Effector memory CD4-positive, alpha-beta T cell (primary cell): ENCODE measurements at regions not wholly inside any gene's neighbourhood (a gene's known extent, or its start where the extent isn't known, plus 50 kb on each side); places are given as distances from the start of the nearest gene placed in this dataset.

ENCODE experiments used
- DNase-seq, 3 donors: peaks; one replicate each; pipeline ENCODE4 v3.0.0-alpha.2; 2020
- H3K27ac ChIP-seq: 2 replicates; pipeline ENCODE4 v1.7.0; 2013; ENCODE audit warnings: mild to moderate bottlenecking, low read length, moderate library complexity; ENCODE audit not compliant: insufficient read depth, poor library complexity, severe bottlenecking
- H3K27me3 ChIP-seq: replicated peaks from 2 replicates; pipeline ENCODE4 v1.7.0; 2013; ENCODE audit warnings: mild to moderate bottlenecking, low read length; ENCODE audit not compliant: insufficient read depth, control insufficient read depth, poor library complexity, severe bottlenecking
- H3K36me3 ChIP-seq: 2 replicates; pipeline ENCODE4 v1.7.0; 2013; ENCODE audit warnings: mild to moderate bottlenecking, low read length, moderate library complexity; ENCODE audit not compliant: control insufficient read depth, insufficient read depth
- H3K4me1 ChIP-seq: 2 replicates; pipeline ENCODE4 v1.7.0; 2013; ENCODE audit warnings: low read length, mild to moderate bottlenecking; ENCODE audit not compliant: control insufficient read depth, insufficient read depth, poor library complexity, severe bottlenecking
- H3K4me3 ChIP-seq: 2 replicates; pipeline ENCODE4 v1.7.0; 2013; ENCODE audit warnings: low read length, low read depth, mild to moderate bottlenecking; ENCODE audit not compliant: insufficient read depth, poor library complexity, severe bottlenecking
- H3K9me3 ChIP-seq: 2 replicates; pipeline ENCODE4 v1.7.0; 2013; ENCODE audit warnings: mild to moderate bottlenecking, low read length, moderate library complexity; ENCODE audit not compliant: control insufficient read depth

GRCh38 chr5:114924769-114925168 is 244.9 kb downstream of the TRIM36 start:
- Histone ChIP-seq H3K36me3 (no peaks in the 10 kb centered on the region), H3K9me3 (no peaks in the 10 kb centered on the region), H3K27me3 (no peaks in the 10 kb centered on the region), H3K4me1 (no peaks in the 10 kb centered on the region), H3K27ac (no peak overlapping the region), H3K4me3 (no peak overlapping the region)
- no peak for DNase-seq

- Histone ChIP-seq H3K27ac (no peak overlapping the region), H3K9me3 (no peaks in the 10 kb centered on the region), H3K27me3 (no peaks in the 10 kb centered on the region), H3K36me3 (no peaks in the 10 kb centered on the region), H3K4me3 (no peak overlapping the region), H3K4me1 (no peaks in the 10 kb centered on the region)
- no peak for DNase-seq
Observed at GRCh38 chr5:114912189-114912920, 257.4 kb downstream of the TRIM36 start.

GRCh38 chr5:114910727-114911126 is 259.0 kb downstream of the TRIM36 start:
- Histone ChIP-seq H3K27me3 (no peaks in the 10 kb centered on the region), H3K9me3 (no peaks in the 10 kb centered on the region), H3K4me1 (no peaks in the 10 kb centered on the region), H3K27ac (no peak overlapping the region), H3K36me3 (no peaks in the 10 kb centered on the region), H3K4me3 (no peak overlapping the region)
- DNase-seq = no peak

GRCh38 chr5:114909424-114909823 is 260.3 kb downstream of the TRIM36 start:
- no peak overlapping the region for H3K4me3 ChIP-seq
- no peak overlapping the region for H3K27ac ChIP-seq
- DNase-seq = no peak
- no peaks in the 10 kb centered on the region for H3K27me3 ChIP-seq
- H3K36me3 ChIP-seq = no peaks in the 10 kb centered on the region
- no peaks in the 10 kb centered on the region for H3K9me3 ChIP-seq
- H3K4me1 ChIP-seq = no peaks in the 10 kb centered on the region

GRCh38 chr5:114903767-114904166 is 265.9 kb downstream of the TRIM36 start:
- Histone ChIP-seq H3K36me3 (no peaks in the 10 kb centered on the region), H3K27me3 (no peaks in the 10 kb centered on the region), H3K9me3 (no peaks in the 10 kb centered on the region), H3K27ac (no peak overlapping the region), H3K4me1 (no peaks in the 10 kb centered on the region), H3K4me3 (no peak overlapping the region)
- no peak for DNase-seq

- no peaks in the 10 kb centered on the region for H3K9me3 ChIP-seq
- no peaks in the 10 kb centered on the region for H3K27me3 ChIP-seq
- H3K4me3 ChIP-seq = no peak overlapping the region
- no peak overlapping the region for H3K27ac ChIP-seq
- H3K36me3 ChIP-seq = no peaks in the 10 kb centered on the region
- DNase-seq = no peak
- H3K4me1 ChIP-seq = no peaks in the 10 kb centered on the region
Observed at GRCh38 chr5:114898602-114899001, 271.1 kb downstream of the TRIM36 start.

- no peaks in the 10 kb centered on the region for H3K27me3 ChIP-seq
- no peak overlapping the region for H3K4me3 ChIP-seq
- DNase-seq = no peak
- no peaks in the 10 kb centered on the region for H3K9me3 ChIP-seq
- no peak overlapping the region for H3K27ac ChIP-seq
- H3K36me3 ChIP-seq = no peaks in the 10 kb centered on the region
- H3K4me1 ChIP-seq = no peaks in the 10 kb centered on the region
Observed at GRCh38 chr5:114883675-114884074, 286.0 kb downstream of the TRIM36 start.

GRCh38 chr5:114859438-114859735 is 310.3 kb downstream of the TRIM36 start:
- no peaks in the 10 kb centered on the region for H3K36me3 ChIP-seq
- H3K4me3 ChIP-seq = no peak overlapping the region
- H3K4me1 ChIP-seq = no peaks in the 10 kb centered on the region
- H3K27ac ChIP-seq = no peak overlapping the region
- no peaks in the 10 kb centered on the region for H3K27me3 ChIP-seq
- DNase-seq = no peak
- H3K9me3 ChIP-seq = no peaks in the 10 kb centered on the region

GRCh38 chr5:114858665-114859437 is 310.9 kb downstream of the TRIM36 start:
- H3K4me1 ChIP-seq = no peaks in the 10 kb centered on the region
- no peak overlapping the region for H3K4me3 ChIP-seq
- no peaks in the 10 kb centered on the region for H3K27me3 ChIP-seq
- H3K27ac ChIP-seq = no peak overlapping the region
- no peak for DNase-seq
- H3K9me3 ChIP-seq = no peaks in the 10 kb centered on the region
- H3K36me3 ChIP-seq = no peaks in the 10 kb centered on the region

- DNase-seq = no peak
- no peak overlapping the region for H3K27ac ChIP-seq
- no peaks in the 10 kb centered on the region for H3K36me3 ChIP-seq
- no peak overlapping the region for H3K4me3 ChIP-seq
- H3K9me3 ChIP-seq = no peaks in the 10 kb centered on the region
- H3K27me3 ChIP-seq = no peaks in the 10 kb centered on the region
- H3K4me1 ChIP-seq = no peaks in the 10 kb centered on the region
Observed at GRCh38 chr5:114857941-114858551, 311.7 kb downstream of the TRIM36 start.
